ENCODE measurements at regions not wholly inside any gene's neighbourhood (a gene's known extent, or its start where the extent isn't known, plus 50 kb on each side); places are given as distances from the start of the nearest gene placed in this dataset.

DNA sequence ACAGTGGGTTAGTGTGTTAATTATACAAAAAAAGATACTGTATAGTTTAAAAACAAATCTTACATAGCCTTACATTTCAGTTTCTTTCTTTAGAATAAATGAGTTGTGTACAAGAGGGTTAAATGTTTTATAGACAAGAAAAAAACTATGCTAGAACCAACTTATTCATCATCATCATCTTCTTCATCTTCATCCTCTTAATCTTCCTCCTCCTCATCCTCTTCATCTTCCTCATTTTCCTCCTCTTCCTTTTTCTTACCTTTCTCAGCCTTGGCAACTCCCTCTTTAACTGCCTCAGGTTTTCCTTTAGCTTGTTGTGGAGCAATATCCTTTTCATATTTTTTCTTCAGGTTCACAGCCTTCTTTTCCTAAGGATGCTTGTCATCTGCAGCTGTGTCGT, 53.7 kb downstream of the RPS12 start:
- Mint-ChIP-seq H3K4me1 (peaks cover 7% of the 10 kb centered on the region), H3K27ac (no peak overlapping the region), H3K36me3 (no peaks in the 10 kb centered on the region), H3K27me3 (peaks cover 23% of the 10 kb centered on the region), H3K4me3 (no peak overlapping the region), H3K9me3 (no peaks in the 10 kb centered on the region)
- no peak for ATAC-seq

DNA sequence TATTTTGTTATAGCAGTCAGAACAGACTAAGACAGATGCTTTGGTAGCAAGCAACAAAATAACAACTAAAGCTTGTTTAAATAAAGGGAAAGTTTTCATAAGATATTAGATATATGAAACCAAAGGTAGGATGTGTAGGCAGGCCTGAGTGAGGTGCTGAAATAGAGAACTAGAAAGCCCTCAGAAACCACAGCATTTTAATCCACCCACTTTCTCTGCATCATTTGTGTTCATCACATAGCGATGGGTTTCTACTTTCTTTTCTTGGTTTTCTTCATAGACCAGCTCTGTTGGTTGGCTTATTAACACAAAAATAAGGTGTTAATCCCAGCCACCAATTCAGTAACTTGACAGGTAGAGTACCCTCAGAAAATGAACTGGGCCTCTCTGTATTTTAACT, 58.6 kb downstream of the RPS12 start:
- H3K4me1 Mint-ChIP-seq, result no peaks in the 10 kb centered on the region
- H3K9me3 Mint-ChIP-seq, result peaks cover 7% of the 10 kb centered on the region
- H3K27ac Mint-ChIP-seq, result no peak overlapping the region
- H3K36me3 Mint-ChIP-seq, result peaks cover 6% of the 10 kb centered on the region
- peak; percentile 97 for ATAC-seq
- H3K4me3 Mint-ChIP-seq, result no peak overlapping the region
- peaks cover 38% of the 10 kb centered on the region for H3K27me3 Mint-ChIP-seq

DNA sequence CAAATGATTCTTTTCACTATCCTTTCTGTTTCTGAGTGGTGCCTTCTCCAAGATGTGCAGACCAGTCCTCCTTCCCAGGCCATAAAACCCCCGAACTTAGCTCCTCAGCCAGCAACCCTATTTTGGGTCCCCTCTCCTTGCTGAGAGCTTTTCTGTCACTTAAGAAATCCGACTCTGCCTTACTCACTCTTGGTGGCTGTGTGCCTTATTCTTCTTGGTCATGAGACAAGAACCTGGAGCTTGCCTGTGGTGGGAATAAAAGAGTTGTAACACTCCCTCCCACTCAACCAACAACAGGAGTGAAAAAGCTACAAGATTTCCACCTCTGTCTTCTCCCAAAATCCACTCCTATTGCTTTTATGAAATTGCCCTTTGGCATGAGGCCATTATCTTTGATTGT, 62.6 kb downstream of the RPS12 start:
- Mint-ChIP-seq H3K27ac (no peak overlapping the region), H3K4me1 (no peaks in the 10 kb centered on the region), H3K4me3 (no peak overlapping the region), H3K9me3 (peaks cover 7% of the 10 kb centered on the region), H3K27me3 (peaks cover 21% of the 10 kb centered on the region), H3K36me3 (peaks cover 6% of the 10 kb centered on the region)
- ATAC-seq, result no peak

DNA sequence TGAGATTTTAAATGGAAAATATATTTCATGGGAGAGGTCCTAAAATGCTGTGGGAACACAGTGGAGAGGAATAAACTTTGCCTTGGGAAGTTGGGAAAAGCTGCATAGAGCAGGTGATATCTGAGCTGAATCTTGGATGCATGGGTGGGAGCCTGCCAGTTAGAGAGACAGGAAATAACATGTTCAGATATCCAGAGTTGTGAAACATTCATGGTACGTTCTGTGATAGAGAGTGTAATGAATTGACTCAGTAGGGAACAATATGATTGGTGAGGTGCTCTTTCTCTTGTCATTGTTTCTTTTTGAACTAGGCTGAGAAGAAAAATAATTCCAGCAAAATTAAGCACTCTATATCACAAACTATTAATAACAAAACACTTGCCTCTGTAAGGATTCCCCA, 72.8 kb downstream of the RPS12 start:
- H3K27me3 Mint-ChIP-seq, result peaks cover 39% of the 10 kb centered on the region
- H3K4me1 Mint-ChIP-seq, result no peaks in the 10 kb centered on the region
- peaks cover 5% of the 10 kb centered on the region for H3K9me3 Mint-ChIP-seq
- H3K4me3 Mint-ChIP-seq, result no peak overlapping the region
- H3K27ac Mint-ChIP-seq, result no peak overlapping the region
- no peaks in the 10 kb centered on the region for H3K36me3 Mint-ChIP-seq
- ATAC-seq, result peak; percentile 31

DNA sequence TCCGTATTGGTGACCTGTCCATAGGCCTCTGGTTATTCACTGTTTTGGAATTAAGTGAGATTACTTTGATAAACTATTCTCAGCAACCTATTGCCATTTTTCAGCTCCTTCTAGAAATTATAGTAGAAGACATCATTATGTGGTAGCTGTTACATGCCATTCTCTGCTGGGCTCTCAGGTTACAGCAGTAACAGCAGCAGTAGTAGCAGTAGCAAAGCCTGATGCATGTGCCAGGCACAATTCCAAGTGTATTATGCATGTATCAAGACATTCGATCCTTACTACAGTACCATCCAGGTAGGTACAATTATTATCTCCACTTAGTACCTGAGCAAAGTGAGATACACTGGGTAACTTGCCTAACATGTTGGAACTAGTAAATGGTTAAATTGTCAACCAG, 74.3 kb downstream of the RPS12 start:
- H3K27ac Mint-ChIP-seq, result no peak overlapping the region
- no peak for ATAC-seq
- H3K27me3 Mint-ChIP-seq, result peaks cover 39% of the 10 kb centered on the region
- no peak overlapping the region for H3K4me3 Mint-ChIP-seq
- H3K4me1 Mint-ChIP-seq, result no peaks in the 10 kb centered on the region
- peaks cover 5% of the 10 kb centered on the region for H3K9me3 Mint-ChIP-seq
- no peaks in the 10 kb centered on the region for H3K36me3 Mint-ChIP-seq

DNA sequence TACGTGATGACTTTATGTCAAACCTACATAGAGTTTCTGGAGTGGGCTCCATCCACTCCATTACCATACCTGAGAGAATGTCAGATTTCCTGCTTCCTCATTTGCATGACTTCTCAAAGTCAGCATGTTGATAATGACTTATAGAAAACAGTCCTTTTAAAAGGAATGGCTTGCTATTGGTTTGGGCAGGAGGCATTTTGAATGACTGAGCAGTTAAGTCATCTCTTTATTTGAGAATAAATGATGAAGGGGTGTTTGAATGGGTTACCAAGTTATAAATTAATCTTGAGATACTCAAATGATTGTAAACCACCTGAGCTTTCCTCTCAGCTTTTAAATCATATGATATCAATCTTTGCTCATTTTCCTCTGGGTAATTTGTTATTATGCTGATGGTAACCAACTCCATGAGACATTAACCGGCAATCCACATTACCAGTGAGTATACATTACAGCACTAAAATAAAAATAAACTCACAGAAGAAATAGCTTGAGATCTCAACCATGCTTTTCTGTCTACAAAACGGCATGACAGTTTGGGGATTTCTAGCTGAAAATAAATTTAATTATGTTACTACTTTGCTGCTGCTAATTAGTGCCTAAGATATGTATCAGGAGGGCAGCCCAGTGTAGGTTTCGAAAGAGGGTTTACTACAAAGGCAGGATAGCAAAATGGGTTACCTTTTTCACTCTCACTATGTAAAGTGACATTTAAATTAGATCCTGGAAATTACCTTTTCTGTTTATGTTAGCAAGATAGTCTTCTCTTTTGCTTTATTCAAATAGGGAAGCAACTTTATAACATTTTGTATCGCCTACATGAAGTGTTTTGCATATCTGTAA, 78.8 kb downstream of the RPS12 start:
- Mint-ChIP-seq H3K9me3 (peaks cover 5% of the 10 kb centered on the region), H3K4me3 (no peak overlapping the region), H3K27me3 (peaks cover 23% of the 10 kb centered on the region), H3K36me3 (no peaks in the 10 kb centered on the region), H3K27ac (no peak overlapping the region), H3K4me1 (no peaks in the 10 kb centered on the region)
- ATAC-seq, result peak; percentile 47

DNA sequence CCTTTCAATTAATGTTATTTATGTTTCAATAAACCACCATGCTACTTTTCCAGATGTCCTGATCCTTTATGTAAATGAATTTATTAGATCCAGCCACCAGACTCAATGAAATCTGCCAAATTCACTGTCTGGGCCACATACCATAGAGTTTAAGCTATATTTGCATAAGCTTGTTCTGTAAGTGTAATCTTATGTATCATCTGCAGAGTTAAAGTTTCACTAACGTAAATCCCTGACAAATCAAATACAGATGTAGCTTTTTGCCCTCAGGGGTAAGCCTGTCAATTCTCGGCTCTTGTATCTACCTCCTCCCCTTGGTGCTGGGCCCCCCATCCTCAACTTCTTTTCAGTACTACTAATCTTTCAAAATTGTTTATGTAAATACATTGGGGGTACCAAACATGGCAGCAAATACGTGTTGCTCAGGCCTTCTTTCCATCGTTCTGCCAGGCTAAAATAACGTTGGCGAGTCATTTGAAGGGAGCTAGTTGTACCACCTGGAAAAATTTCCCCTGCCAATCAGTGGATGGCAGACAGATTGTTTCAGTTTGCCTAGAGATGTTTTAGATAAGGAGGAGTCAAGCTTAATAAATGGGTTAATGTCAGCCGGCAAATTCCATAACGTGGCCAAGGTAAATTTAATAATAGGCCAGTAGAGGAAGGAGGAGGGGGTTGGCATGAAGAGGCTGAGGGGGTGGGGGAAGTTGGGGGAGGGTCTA, 79.6 kb downstream of the RPS12 start:
- Mint-ChIP-seq H3K4me3 (no peak overlapping the region), H3K36me3 (no peaks in the 10 kb centered on the region), H3K27ac (no peak overlapping the region), H3K4me1 (no peaks in the 10 kb centered on the region), H3K27me3 (peaks cover 15% of the 10 kb centered on the region), H3K9me3 (peaks cover 5% of the 10 kb centered on the region)
- no peak for ATAC-seq

DNA sequence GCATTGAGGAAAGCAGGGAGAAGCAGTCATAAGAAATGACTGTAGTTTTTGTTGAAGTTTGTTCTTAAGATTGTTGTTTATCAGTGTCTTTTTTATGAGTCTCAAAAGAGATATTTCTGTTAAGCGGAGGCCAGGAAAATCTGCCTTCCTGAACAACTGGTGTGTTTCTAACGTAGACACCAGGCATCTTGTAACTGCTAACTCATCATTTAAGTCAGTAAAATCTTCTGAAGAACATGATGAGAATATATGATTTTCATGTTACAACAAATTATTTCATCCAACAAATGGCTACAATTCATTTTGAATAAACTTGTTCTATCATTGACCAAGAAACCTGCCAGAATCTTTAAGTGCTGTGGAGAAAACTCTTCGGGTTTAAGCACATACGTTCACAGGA, 84.0 kb downstream of the RPS12 start:
- ATAC-seq, result no peak
- no peak overlapping the region for H3K27ac Mint-ChIP-seq
- H3K36me3 Mint-ChIP-seq, result no peaks in the 10 kb centered on the region
- no peaks in the 10 kb centered on the region for H3K9me3 Mint-ChIP-seq
- H3K27me3 Mint-ChIP-seq, result peaks cover 9% of the 10 kb centered on the region
- H3K4me3 Mint-ChIP-seq, result no peak overlapping the region
- no peaks in the 10 kb centered on the region for H3K4me1 Mint-ChIP-seq

DNA sequence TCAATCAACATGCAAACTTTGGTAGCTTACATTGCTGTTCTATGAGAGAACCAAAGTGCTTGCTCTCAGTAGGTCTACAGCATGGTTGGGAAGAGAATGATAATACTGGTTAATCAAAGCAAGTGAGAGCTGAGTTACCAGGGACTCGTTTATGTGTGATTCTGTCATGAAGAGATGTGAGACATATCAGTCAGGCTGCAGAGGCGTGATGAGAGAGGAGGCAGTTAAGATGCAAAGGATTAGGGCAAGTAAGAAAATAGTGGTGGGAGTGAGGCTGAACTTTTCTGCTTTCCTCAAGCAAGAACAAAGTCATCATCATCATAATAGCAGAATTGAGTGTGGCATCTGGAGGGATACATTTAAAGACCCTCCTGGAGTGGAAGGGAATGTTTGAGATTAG, 86.5 kb downstream of the RPS12 start:
- Mint-ChIP-seq H3K36me3 (no peaks in the 10 kb centered on the region), H3K4me3 (no peak overlapping the region), H3K9me3 (no peaks in the 10 kb centered on the region), H3K27ac (no peak overlapping the region), H3K27me3 (peaks cover 9% of the 10 kb centered on the region), H3K4me1 (no peaks in the 10 kb centered on the region)
- no peak for ATAC-seq

DNA sequence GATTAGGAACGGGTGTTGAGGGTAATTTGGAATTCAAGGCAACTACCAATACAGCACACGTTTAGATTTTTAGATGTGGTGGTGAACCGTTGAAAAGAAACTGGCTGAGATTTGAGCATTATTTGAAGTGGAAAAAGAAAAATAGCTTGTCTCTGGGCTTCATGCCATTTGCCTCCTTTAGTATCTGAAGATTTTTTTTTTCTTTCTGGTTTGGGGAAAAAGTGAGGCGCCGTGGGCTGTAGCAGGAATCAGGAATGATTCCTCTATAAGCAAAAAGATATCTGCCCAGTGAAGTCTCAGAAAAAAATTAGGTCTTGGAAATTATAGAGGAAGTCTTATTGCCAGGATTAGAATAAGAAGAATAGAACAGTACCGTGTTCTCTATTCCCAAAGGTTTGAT, 88.5 kb downstream of the RPS12 start:
- H3K27me3 Mint-ChIP-seq, result peaks cover 9% of the 10 kb centered on the region
- H3K4me3 Mint-ChIP-seq, result no peak overlapping the region
- H3K4me1 Mint-ChIP-seq, result no peaks in the 10 kb centered on the region
- ATAC-seq, result no peak
- no peaks in the 10 kb centered on the region for H3K36me3 Mint-ChIP-seq
- no peak overlapping the region for H3K27ac Mint-ChIP-seq
- no peaks in the 10 kb centered on the region for H3K9me3 Mint-ChIP-seq

DNA sequence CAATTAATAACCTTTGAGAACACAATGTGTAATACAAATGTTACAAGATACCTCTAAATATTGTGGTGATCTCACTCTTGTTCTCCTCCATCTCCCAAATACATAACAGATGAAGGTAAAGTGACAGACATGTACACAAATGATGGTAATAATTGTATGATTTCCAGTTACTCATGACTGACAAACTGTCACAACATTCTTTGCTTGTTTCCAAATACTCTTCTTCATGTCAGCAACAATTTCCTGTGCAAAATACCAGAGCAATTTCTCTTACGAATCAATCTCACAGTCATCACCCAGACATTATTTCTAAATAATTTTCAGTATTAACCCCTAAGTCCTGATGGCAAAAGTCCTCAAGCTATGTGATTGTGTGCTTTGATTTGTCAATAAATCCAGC, 92.9 kb downstream of the RPS12 start:
- no peak overlapping the region for H3K4me3 Mint-ChIP-seq
- no peaks in the 10 kb centered on the region for H3K9me3 Mint-ChIP-seq
- H3K27ac Mint-ChIP-seq, result no peak overlapping the region
- peaks cover 8% of the 10 kb centered on the region for H3K27me3 Mint-ChIP-seq
- no peak for ATAC-seq
- H3K36me3 Mint-ChIP-seq, result no peaks in the 10 kb centered on the region
- H3K4me1 Mint-ChIP-seq, result peaks cover 7% of the 10 kb centered on the region

DNA sequence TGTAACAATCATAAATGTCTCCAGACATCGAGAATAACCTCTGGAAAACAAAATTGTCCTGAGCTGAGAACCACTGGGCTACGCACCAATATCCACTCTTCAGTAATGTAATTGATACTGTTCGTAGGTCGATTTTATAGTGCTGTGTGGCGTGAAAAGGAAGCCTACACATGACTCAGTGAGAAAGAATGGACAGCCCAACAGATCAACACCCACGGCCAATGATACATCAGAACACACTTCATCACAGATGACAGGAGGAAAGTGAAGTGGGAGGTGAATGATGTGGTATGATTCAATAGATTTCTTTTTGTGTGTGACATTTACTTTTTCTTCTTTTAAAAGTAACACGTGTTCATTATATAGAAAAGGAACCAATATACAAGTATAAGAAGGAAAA, 93.5 kb downstream of the RPS12 start:
- Mint-ChIP-seq H3K27me3 (peaks cover under 1% of the 10 kb centered on the region), H3K4me1 (peaks cover 7% of the 10 kb centered on the region), H3K36me3 (no peaks in the 10 kb centered on the region), H3K27ac (no peak overlapping the region), H3K9me3 (no peaks in the 10 kb centered on the region), H3K4me3 (no peak overlapping the region)
- ATAC-seq, result no peak

DNA sequence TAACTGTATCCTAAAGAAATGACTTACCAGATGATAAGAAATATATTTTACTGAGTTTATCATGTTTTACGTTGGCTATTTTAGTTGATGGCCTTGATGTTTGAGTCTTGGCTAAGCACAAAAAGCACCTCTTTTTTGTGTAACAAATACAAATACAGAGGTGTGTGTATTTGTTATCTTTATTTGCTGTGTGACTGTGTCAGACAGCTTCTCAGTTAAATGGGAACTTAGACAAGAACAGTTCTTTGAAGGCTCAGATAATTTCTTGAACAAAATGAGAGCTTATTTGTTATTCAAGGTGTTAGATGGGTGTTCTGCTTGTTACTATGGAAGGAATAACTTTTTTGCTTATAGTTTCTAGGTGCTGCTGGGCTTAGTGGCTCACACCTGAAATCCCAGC, 95.4 kb downstream of the RPS12 start:
- ATAC-seq, result no peak
- Mint-ChIP-seq H3K4me1 (peaks cover 7% of the 10 kb centered on the region), H3K4me3 (no peak overlapping the region), H3K9me3 (no peaks in the 10 kb centered on the region), H3K27me3 (no peaks in the 10 kb centered on the region), H3K36me3 (no peaks in the 10 kb centered on the region), H3K27ac (no peak overlapping the region)

DNA sequence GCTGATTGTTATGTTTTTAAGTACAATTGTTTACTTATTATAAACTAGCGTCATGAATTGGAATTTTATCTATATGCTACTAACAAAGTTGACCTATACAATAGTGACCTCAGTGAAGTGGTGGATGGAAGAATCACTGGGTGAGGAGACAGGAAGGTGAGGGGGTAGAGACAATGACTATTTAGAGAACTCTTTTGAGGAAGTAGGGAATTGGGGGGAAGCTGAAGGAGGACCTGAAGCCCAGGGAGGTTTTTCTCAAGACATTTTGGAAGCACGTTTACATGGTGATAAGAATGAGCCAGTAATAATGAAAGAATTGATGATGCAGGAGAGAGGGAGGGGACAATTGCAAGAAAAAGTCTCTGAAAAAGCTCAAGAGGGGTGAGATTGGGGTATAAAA, 96.4 kb downstream of the RPS12 start:
- ATAC-seq, result peak; percentile 69
- H3K36me3 Mint-ChIP-seq, result no peaks in the 10 kb centered on the region
- H3K27me3 Mint-ChIP-seq, result no peaks in the 10 kb centered on the region
- peaks cover 7% of the 10 kb centered on the region for H3K4me1 Mint-ChIP-seq
- H3K27ac Mint-ChIP-seq, result no peak overlapping the region
- no peaks in the 10 kb centered on the region for H3K9me3 Mint-ChIP-seq
- H3K4me3 Mint-ChIP-seq, result no peak overlapping the region

DNA sequence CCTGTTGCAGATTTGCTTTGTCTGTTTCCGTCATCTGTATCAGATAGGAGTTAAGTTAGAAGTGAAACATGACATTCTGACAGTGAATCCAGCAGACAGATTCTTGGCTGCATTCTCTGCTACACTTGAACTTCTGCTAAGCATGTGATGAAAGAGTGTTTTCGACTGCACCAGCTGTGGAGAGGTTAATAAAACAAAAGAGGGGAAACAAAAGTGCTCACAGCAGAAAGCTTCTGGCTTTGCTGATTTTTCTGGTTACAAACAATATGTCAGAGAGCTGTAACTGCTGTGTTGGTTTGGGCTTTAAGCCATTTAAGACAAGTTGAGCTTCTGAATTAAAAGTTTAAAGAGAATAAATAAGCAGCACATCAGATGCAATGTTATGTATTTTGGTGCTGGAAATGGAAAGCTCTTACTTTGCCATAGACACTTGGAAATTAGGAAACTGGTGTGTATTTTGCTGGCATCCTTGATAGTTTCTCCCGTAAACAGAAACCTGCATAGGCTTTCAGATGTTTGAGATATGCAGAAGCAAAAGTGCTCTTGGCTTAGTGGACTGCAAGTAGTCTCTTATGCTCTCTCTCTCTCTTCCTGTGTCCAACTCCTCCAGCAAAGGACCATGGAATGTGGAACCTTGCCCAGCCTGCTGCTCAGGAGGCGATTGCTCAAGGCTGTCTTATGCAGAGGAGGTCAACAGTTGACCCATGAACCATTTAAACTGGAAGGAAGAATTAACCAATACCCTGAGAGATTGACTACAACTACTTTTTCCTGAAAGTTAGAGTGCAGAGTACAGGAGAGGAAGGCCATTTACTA, 104.9 kb downstream of the RPS12 start:
- Mint-ChIP-seq H3K36me3 (no peaks in the 10 kb centered on the region), H3K4me1 (no peaks in the 10 kb centered on the region), H3K27ac (no peak overlapping the region), H3K27me3 (peaks cover 14% of the 10 kb centered on the region), H3K9me3 (peaks cover 3% of the 10 kb centered on the region), H3K4me3 (no peak overlapping the region)
- no peak for ATAC-seq

All from stimulated activated memory B cell treated with anti-CD40 and anti-IgM and Interleukin-4, amounts not matched to agents 10 μg/mL and 1 μg/mL and 100 μg/mL, for 72 hours (primary cell).